Activated naive CD4-positive, alpha-beta T cell treated with anti-CD3 and anti-CD28 coated beads, Interleukin-2, amount 50 U/mL, for 72 hours (primary cell): ENCODE measurements at regions not wholly inside any gene's neighbourhood (a gene's known extent, or its start where the extent isn't known, plus 50 kb on each side); places are given as distances from the start of the nearest gene placed in this dataset.

ENCODE experiments used
- ATAC-seq, 2 donors: fragments of 150-1000 bp; cut with Tn5 transposase; 2 replicates each; pipeline ENCODE4 v1.10.0; 2021; ENCODE audit warnings: mild to moderate bottlenecking in 2 of 2, moderate library complexity in 2 of 2
- DNase-seq, 2 donors: peaks; one replicate each; pipeline ENCODE4 v3.0.0; 2021 to 2022; ENCODE audit warnings: low spot score in 2 of 2
- H3K27ac Mint-ChIP-seq, 2 donors: one replicate each; pipeline ENCODE4 v1.8.0; 2022; ENCODE audit warnings: mild to moderate bottlenecking in 2 of 2, mixed read lengths in 2 of 2
- H3K36me3 Mint-ChIP-seq, 2 donors: one replicate each; pipeline ENCODE4 v1.8.0; 2022; ENCODE audit warnings: mixed read lengths in 2 of 2
- H3K9me3 Mint-ChIP-seq, 2 donors: one replicate each; pipeline ENCODE4 v1.8.0; 2022; ENCODE audit warnings: mixed read lengths in 2 of 2

- H3K9me3 Mint-ChIP-seq = no peaks in the 10 kb centered on the region
- ATAC-seq (no peak), DNase-seq (no peak)
- no peaks in the 10 kb centered on the region for H3K36me3 Mint-ChIP-seq
- H3K27ac Mint-ChIP-seq = no peak overlapping the region
Measured at GRCh38 chr2:6654279-6654678, 211.4 kb downstream of the CMPK2 start.

- no peak overlapping the region for H3K27ac Mint-ChIP-seq
- DNase-seq = no peak
- H3K36me3 Mint-ChIP-seq = no peaks in the 10 kb centered on the region
- ATAC-seq = no peak
- no peaks in the 10 kb centered on the region for H3K9me3 Mint-ChIP-seq
Measured at GRCh38 chr2:6656633-6657032, 209.1 kb downstream of the CMPK2 start.

GRCh38 chr2:6657136-6657535 is 208.6 kb downstream of the CMPK2 start:
- Mint-ChIP-seq H3K27ac (peak overlapping the region in 1 of 2 donors; percentile 34), H3K36me3 (no peaks in the 10 kb centered on the region), H3K9me3 (no peaks in the 10 kb centered on the region)
- DNase-seq (no peak), ATAC-seq (no peak)

DNA sequence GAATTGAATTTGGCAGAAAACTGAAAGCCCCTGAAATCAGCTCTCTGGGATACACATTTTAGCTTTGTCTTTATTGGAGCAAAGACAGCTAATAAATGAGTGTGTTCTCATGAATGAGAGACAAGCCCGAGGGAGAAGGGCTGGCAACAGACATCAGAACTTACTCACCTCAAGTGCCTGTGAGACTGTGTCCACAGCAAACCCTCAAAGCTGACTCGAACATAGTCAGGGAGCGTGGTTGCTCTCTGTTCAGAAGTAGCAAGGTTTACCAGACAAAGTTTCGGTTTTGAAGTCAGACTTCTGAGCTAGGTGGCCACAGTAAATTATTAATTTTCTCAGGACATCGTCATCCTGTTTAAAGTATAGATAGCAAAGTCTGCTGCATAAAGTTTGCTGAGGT is 207.9 kb downstream of the CMPK2 start:
- DNase-seq (no peak), ATAC-seq (no peak)
- Mint-ChIP-seq H3K9me3 (no peaks in the 10 kb centered on the region), H3K27ac (no peak overlapping the region), H3K36me3 (no peaks in the 10 kb centered on the region)

GRCh38 chr2:6664332-6665061 is 201.2 kb downstream of the CMPK2 start:
- Mint-ChIP-seq H3K27ac (no peak overlapping the region), H3K9me3 (no peaks in the 10 kb centered on the region), H3K36me3 (no peaks in the 10 kb centered on the region)
- no peak for ATAC-seq
- DNase-seq = no peak

GRCh38 chr2:6665093-6666045 is 200.3 kb downstream of the CMPK2 start:
- DNase-seq = no peak
- no peak for ATAC-seq
- Mint-ChIP-seq H3K36me3 (no peaks in the 10 kb centered on the region), H3K9me3 (no peaks in the 10 kb centered on the region), H3K27ac (no peak overlapping the region)

GRCh38 chr2:6667326-6667725 is 198.4 kb downstream of the CMPK2 start:
- H3K36me3 Mint-ChIP-seq = no peaks in the 10 kb centered on the region
- DNase-seq (no peak), ATAC-seq (no peak)
- H3K9me3 Mint-ChIP-seq = no peaks in the 10 kb centered on the region
- no peak overlapping the region for H3K27ac Mint-ChIP-seq

GRCh38 chr2:6671913-6672312 is 193.8 kb downstream of the CMPK2 start:
- Mint-ChIP-seq H3K27ac (no peak overlapping the region), H3K9me3 (no peaks in the 10 kb centered on the region), H3K36me3 (no peaks in the 10 kb centered on the region)
- ATAC-seq (no peak), DNase-seq (no peak)

- ATAC-seq = no peak
- no peaks in the 10 kb centered on the region for H3K36me3 Mint-ChIP-seq
Measured at GRCh38 chr2:6674381-6674780, 191.3 kb downstream of the CMPK2 start.

GRCh38 chr2:6675791-6676190 is 189.9 kb downstream of the CMPK2 start:
- Mint-ChIP-seq H3K36me3 (no peaks in the 10 kb centered on the region), H3K27ac (no peak overlapping the region), H3K9me3 (no peaks in the 10 kb centered on the region)
- no peak for DNase-seq
- ATAC-seq = no peak

More at GRCh38 chr2:6674381-6674780, 191.3 kb downstream of the CMPK2 start:
- no peak for DNase-seq
- Mint-ChIP-seq H3K27ac (no peak overlapping the region), H3K9me3 (no peaks in the 10 kb centered on the region)

DNA sequence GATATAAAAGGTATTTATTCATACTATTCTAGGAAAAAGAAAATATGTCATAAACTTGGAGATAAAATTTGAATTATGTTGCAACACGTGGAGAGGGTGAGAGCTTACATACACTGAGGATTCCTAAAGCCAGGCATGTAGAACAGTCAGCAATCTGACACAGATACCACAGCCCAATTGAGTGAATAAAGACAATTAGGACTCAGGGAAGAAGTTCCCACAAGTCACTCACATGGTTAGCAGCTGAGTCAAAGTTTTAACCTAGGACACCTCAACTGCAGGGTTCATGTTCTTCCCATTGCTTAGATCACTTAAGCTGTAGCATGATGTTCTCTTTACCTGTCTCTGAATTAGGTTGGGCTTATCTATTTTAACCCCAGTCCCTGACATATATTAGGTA is 189.5 kb downstream of the CMPK2 start:
- Mint-ChIP-seq H3K27ac (no peak overlapping the region), H3K36me3 (no peaks in the 10 kb centered on the region), H3K9me3 (no peaks in the 10 kb centered on the region)
- DNase-seq (no peak), ATAC-seq (no peak)

DNA sequence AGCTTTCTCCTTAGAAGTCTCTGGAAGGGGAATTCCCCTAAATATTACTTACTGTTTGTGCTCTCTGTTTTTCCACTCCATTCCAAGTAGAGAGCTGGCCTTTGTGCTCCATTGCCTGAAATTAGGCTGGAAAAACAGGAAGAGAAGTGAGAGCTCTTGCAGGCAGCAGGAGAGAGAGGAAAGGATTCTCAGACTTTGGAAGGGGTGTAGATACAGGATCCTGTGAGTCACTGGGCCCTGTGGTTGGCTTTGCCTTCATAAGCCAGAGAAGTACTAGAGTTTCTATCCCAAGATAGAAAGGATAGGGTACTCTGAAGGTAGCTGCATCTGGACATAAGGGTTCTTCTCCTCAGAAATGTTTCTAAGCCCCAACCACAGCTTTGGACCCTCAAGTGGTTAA is 188.9 kb downstream of the CMPK2 start:
- Mint-ChIP-seq H3K36me3 (no peaks in the 10 kb centered on the region), H3K27ac (no peak overlapping the region), H3K9me3 (no peaks in the 10 kb centered on the region)
- no peak for DNase-seq
- ATAC-seq = no peak

DNA sequence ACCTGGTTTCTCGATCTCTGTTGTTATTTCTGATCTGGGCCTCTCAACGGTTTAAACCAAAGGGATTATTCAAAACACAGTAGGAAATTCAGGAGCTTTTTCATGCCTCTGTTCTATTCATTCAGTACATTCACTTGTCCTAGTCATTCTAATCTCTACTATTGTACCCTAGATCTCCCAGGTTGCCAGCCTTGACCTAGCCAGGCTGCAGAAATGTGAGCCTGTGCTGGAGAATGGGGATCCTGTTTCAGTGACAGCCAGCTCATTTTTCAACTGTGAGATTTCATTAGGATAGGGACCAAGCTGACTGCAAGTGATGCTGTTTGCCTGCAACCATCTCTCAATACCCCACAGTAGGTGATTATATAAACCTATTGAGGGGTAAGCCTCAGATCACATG is 186.2 kb downstream of the CMPK2 start:
- DNase-seq (no peak), ATAC-seq (no peak)
- Mint-ChIP-seq H3K9me3 (no peaks in the 10 kb centered on the region), H3K36me3 (no peaks in the 10 kb centered on the region), H3K27ac (no peak overlapping the region)

GRCh38 chr2:6683516-6683915 is 182.2 kb downstream of the CMPK2 start:
- H3K36me3 Mint-ChIP-seq = no peaks in the 10 kb centered on the region
- ATAC-seq = no peak
- H3K9me3 Mint-ChIP-seq = no peaks in the 10 kb centered on the region
- no peak overlapping the region for H3K27ac Mint-ChIP-seq
- DNase-seq = no peak

DNA sequence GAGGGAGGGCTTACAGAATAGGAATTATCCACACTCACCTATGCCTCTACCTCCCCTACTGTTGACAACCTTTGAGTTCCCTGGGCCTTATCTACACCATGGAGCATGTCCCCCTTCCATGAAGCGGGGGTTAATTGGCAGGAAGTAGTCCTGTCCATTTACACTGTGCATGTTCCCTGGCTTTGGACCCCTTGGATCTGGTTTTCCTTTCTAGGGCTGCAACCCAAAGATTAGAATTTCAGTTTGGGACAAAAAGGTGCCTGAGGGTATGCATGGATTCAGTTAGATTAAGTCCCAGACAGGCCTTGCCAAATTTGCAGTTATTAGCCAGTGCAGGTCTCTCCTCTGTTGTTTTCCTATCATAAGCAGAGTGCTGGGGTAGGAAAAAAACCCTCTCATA is 180.3 kb downstream of the CMPK2 start:
- no peaks in the 10 kb centered on the region for H3K9me3 Mint-ChIP-seq
- H3K36me3 Mint-ChIP-seq = no peaks in the 10 kb centered on the region
- ATAC-seq (no peak), DNase-seq (no peak)
- H3K27ac Mint-ChIP-seq = no peak overlapping the region

DNA sequence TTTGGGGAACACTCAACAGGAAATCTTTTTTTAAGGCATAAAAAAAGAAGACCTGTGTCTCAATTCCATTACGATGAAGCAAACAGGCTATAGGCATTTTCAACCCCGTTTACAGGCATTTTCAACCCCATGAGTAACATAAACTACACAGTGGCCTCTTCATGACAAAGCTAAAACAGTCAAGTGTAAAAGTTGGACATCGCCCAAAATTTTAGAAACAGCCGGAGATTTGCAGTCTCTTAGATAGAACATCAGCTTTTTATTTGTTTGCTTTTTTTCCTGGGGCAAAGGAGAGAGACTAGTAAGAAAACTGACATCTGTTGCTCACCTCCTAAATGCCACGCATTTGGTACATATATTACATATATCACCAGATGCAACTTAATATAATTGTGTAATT is 173.7 kb downstream of the CMPK2 start:
- H3K36me3 Mint-ChIP-seq = no peaks in the 10 kb centered on the region
- no peak for DNase-seq
- H3K9me3 Mint-ChIP-seq = no peaks in the 10 kb centered on the region
- no peak for ATAC-seq
- H3K27ac Mint-ChIP-seq = no peak overlapping the region

DNA sequence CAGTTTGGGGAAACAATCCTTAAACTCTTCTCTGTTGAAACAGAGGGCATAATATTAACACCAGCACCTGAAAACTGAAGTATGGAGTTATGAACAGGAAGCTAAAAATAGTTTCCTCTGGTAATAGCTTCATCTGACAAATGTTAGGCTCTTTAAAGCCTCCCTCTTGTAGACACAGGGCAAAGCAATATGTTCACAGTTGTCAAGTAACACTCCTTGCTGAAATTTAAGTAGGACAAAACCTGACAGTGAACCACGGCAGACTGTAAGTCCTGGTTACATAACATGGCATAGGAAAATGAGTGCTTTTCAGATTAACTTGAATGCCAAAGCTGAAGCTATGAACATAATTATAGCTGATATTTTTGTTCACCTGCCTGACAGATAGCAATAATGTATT is 172.9 kb downstream of the CMPK2 start:
- no peak for ATAC-seq
- DNase-seq = no peak
- Mint-ChIP-seq H3K36me3 (no peaks in the 10 kb centered on the region), H3K27ac (no peak overlapping the region), H3K9me3 (no peaks in the 10 kb centered on the region)

- DNase-seq (no peak), ATAC-seq (no peak)
- no peak overlapping the region for H3K27ac Mint-ChIP-seq
- H3K9me3 Mint-ChIP-seq = no peaks in the 10 kb centered on the region
- H3K36me3 Mint-ChIP-seq = no peaks in the 10 kb centered on the region
Measured at GRCh38 chr2:6694555-6694954, 171.2 kb downstream of the CMPK2 start.
